ENCODE measurements at regions not wholly inside any gene's neighbourhood (a gene's known extent, or its start where the extent isn't known, plus 50 kb on each side); places are given as distances from the start of the nearest gene placed in this dataset.

GRCh38 chr5:173454361-173454735, 126.1 kb upstream of the STC2 start:
- Histone ChIP-seq H3K4ac (replicated peaks; ENCODE audit: insufficient read length, low read depth, low read length) (no peak overlapping the region), H3K4me3 (ENCODE audit: extremely low read depth in 1 of 4, insufficient read depth in 2 of 4, low read depth in 3 of 4, low read length in 4 of 4) (no peak overlapping the region), H2AFZ (ENCODE audit: low read length) (no peak overlapping the region), H3K23ac (ENCODE audit: insufficient read length) (no peak overlapping the region), H2BK20ac (ENCODE audit: low read length) (no peak overlapping the region), H2AK5ac (ENCODE audit: low read depth, low read length) (no peak overlapping the region), H3K23me2 (ENCODE audit: low read depth, low read length) (no peaks in the 10 kb centered on the region), H2BK5ac (ENCODE audit: low read depth, low read length) (no peak overlapping the region), H3K9ac (replicated peaks in 1 of 4; ENCODE audit: extremely low read depth in 1 of 4, low read depth in 3 of 4, low read length in 3 of 4) (no peak overlapping the region), H3K36me3 (ENCODE audit: control insufficient read depth in 2 of 4, insufficient read depth in 4 of 4, low read length in 3 of 4) (no peaks in the 10 kb centered on the region), H3K4me1 (replicated peaks in 1 of 4; ENCODE audit: control insufficient read depth in 3 of 4, insufficient read depth in 4 of 4, low read length in 3 of 4) (no peaks in the 10 kb centered on the region), H3K56ac (replicated peaks; ENCODE audit: insufficient read length, low read depth, low read length) (no peak overlapping the region), H2BK120ac (replicated peaks; ENCODE audit: low read depth, low read length) (no peak overlapping the region), H4K91ac (replicated peaks; ENCODE audit: insufficient read length, low read length) (no peak overlapping the region), H3K4me2 (ENCODE audit: insufficient read depth in 1 of 2, low read depth in 2 of 2, low read length in 2 of 2) (no peak overlapping the region), H3K27me3 (replicated peaks in 1 of 4; ENCODE audit: control insufficient read depth in 3 of 4, extremely low read depth in 1 of 4, insufficient read depth in 3 of 4, low read length in 3 of 4) (no peaks in the 10 kb centered on the region), H3K79me2 (ENCODE audit: control insufficient read depth in 1 of 2, insufficient read depth in 2 of 2, low read length in 2 of 2) (no peaks in the 10 kb centered on the region), H3K14ac (ENCODE audit: insufficient read length) (no peak overlapping the region), H2BK15ac (ENCODE audit: low read length) (no peak overlapping the region), H2BK12ac (ENCODE audit: low read depth, low read length) (no peak overlapping the region), H3K18ac (ENCODE audit: extremely low read depth, low read length) (no peak overlapping the region), H4K5ac (ENCODE audit: insufficient read length, low read depth, low read length) (no peak overlapping the region), H4K20me1 (replicated peaks in 1 of 2; ENCODE audit: control insufficient read depth in 1 of 2, insufficient read depth in 2 of 2, low read length in 2 of 2) (no peaks in the 10 kb centered on the region), H3K79me1 (ENCODE audit: low read depth, low read length) (no peaks in the 10 kb centered on the region), H3K27ac (ENCODE audit: low read depth, low read length) (no peak overlapping the region), H4K8ac (ENCODE audit: extremely low read depth, insufficient read depth, low read length) (no peak overlapping the region), H3K9me3 (ENCODE audit: insufficient read depth in 2 of 2, low read depth in 1 of 2, low read length in 1 of 2) (peaks cover 0 to 4% of the 10 kb centered on the region in 2 experiments; a peak in 1 of 4 replicates)
- ChIA-PET POLR2A (ENCODE audit: partially characterized antibody) (interaction anchor here (1.0 kb wide), 1 partner anchor 19 kb away, joined by 3 read pairs; no protein-coding TSS in a partner anchor), CTCF (ENCODE audit: partially characterized antibody) (no interaction called here)
- no peak for FAIRE-seq
- no peak for TF ChIP-seq SAP30 (IDR thresholded peaks at IDR 0.05; ENCODE audit: insufficient read depth, insufficient replicate concordance, low read length)
- WGBS, 2 experiments (ENCODE audit: extremely low coverage in 1 of 2, insufficient coverage in 1 of 2, insufficient read length in 1 of 2, insufficient replicate concordance in 2 of 2, low coverage in 1 of 2, low lambda C conversion rate in 2 of 2, missing lambda C conversion rate in 1 of 2), result 84% methylated on average over 4 of the region's 4 CpGs; no CpG with 5 or more reads in 1 of the 2 experiments
- no peak for DNase-seq (ENCODE audit: low read depth in 1 of 2, low spot score in 2 of 2)

Data from H1 (cell line).